Right atrium auricular region (tissue), 2 donors: ENCODE measurements at regions not wholly inside any gene's neighbourhood (a gene's known extent, or its start where the extent isn't known, plus 50 kb on each side); places are given as distances from the start of the nearest gene placed in this dataset.

Experiments used
- DNase-seq: peaks from one replicate; pipeline ENCODE4 v3.0.0-alpha.2; 2019; ENCODE audit warnings: low spot score
- H3K27ac ChIP-seq, 2 donors: fragments of 200-600 bp; sonication (generic); 1 replicate in 1 of 2; 2 replicates in 1 of 2; pipeline ENCODE4 v1.5.1; 2016 to 2019
- H3K27me3 ChIP-seq, 2 donors: fragments of 200-600 bp; sonication (generic); one replicate each; pipeline versions ENCODE4 v1.5.1 to v1.6.0; 2017 to 2019
- H3K36me3 ChIP-seq: fragments of 200-600 bp; sonication (generic); one replicate; pipeline ENCODE4 v1.5.1; 2016
- H3K4me1 ChIP-seq, 2 donors: fragments of 200-600 bp; sonication (generic); one replicate each; pipeline versions ENCODE4 v1.5.1 to v1.6.0; 2017 to 2019
- H3K4me3 ChIP-seq, 2 donors: fragments of 200-600 bp; sonication (generic); 1 replicate in 1 of 2; 2 replicates in 1 of 2; pipeline ENCODE4 v1.5.1; 2017 to 2019; ENCODE audit warnings: mild to moderate bottlenecking in 1 of 2, moderate library complexity in 1 of 2
- H3K9me3 ChIP-seq, 2 donors: fragments of 200-600 bp; sonication (generic); one replicate each; pipeline ENCODE4 v1.5.1; 2019
- TF ChIP-seq, protein P1 (sequence below), 2 donors: fragments of 200-600 bp; sonication (generic); IDR thresholded peaks; one replicate each; pipeline ENCODE4 v1.5.1; 2019; ENCODE audit warnings: antibody characterized with exemption in 2 of 2

DNA sequence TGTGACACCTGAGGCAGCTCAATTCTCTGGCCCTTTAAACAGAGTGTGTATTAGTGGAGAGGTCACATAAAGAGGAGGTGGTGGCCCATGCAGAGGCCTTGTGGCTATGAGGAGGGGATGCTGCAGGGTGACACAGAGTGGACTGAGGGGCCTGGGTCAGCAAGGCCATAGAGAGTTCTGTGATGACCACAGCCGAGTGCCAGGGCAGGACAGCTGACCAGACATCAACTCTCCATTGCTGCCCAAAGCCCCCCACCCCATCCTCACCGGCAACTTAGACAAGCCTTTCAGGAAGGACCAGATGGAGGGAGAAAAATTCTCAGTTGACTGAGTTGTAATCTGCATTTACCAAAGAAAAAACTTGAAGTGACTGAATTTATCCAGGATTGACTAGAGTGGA, 378.1 kb downstream of the RPS24 start:
- H3K4me3 ChIP-seq, result no peak overlapping the region
- no peak for DNase-seq
- H3K27me3 ChIP-seq, result no peaks in the 10 kb centered on the region
- TF ChIP-seq, protein P1, sequence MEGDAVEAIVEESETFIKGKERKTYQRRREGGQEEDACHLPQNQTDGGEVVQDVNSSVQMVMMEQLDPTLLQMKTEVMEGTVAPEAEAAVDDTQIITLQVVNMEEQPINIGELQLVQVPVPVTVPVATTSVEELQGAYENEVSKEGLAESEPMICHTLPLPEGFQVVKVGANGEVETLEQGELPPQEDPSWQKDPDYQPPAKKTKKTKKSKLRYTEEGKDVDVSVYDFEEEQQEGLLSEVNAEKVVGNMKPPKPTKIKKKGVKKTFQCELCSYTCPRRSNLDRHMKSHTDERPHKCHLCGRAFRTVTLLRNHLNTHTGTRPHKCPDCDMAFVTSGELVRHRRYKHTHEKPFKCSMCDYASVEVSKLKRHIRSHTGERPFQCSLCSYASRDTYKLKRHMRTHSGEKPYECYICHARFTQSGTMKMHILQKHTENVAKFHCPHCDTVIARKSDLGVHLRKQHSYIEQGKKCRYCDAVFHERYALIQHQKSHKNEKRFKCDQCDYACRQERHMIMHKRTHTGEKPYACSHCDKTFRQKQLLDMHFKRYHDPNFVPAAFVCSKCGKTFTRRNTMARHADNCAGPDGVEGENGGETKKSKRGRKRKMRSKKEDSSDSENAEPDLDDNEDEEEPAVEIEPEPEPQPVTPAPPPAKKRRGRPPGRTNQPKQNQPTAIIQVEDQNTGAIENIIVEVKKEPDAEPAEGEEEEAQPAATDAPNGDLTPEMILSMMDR (IDR thresholded peaks at IDR 0.05), result no peak
- no peak overlapping the region for H3K27ac ChIP-seq
- H3K4me1 ChIP-seq, result peaks cover 0 to 35% of the 10 kb centered on the region in 2 donors
- H3K36me3 ChIP-seq, result no peaks in the 10 kb centered on the region
- H3K9me3 ChIP-seq, result no peaks in the 10 kb centered on the region

DNA sequence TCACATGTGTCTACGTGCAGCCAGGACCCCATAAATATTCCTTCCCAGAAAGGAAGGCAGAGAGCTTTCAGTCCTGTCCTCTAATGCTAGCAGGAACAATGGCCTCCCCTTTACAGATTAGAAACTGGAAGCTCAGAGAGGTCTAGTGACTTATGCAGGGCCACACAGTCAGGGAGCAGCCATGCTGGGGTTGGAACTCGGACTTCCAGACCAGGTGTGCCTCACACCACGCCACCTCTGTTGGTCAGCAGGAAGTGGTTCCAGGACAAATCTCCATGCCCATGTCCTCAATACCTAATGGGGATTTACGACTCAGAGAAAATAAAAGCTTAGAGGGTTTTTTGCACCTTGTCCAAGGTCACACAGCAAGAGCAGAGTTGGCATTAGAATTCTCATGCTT, 378.9 kb downstream of the RPS24 start:
- no peak overlapping the region for H3K27ac ChIP-seq
- no peak for DNase-seq
- H3K9me3 ChIP-seq, result no peaks in the 10 kb centered on the region
- H3K4me1 ChIP-seq, result peaks cover 0 to 26% of the 10 kb centered on the region in 2 donors
- TF ChIP-seq, protein P1 (IDR thresholded peaks at IDR 0.05), result no peak
- no peaks in the 10 kb centered on the region for H3K36me3 ChIP-seq
- no peak overlapping the region for H3K4me3 ChIP-seq
- H3K27me3 ChIP-seq, result no peaks in the 10 kb centered on the region

DNA sequence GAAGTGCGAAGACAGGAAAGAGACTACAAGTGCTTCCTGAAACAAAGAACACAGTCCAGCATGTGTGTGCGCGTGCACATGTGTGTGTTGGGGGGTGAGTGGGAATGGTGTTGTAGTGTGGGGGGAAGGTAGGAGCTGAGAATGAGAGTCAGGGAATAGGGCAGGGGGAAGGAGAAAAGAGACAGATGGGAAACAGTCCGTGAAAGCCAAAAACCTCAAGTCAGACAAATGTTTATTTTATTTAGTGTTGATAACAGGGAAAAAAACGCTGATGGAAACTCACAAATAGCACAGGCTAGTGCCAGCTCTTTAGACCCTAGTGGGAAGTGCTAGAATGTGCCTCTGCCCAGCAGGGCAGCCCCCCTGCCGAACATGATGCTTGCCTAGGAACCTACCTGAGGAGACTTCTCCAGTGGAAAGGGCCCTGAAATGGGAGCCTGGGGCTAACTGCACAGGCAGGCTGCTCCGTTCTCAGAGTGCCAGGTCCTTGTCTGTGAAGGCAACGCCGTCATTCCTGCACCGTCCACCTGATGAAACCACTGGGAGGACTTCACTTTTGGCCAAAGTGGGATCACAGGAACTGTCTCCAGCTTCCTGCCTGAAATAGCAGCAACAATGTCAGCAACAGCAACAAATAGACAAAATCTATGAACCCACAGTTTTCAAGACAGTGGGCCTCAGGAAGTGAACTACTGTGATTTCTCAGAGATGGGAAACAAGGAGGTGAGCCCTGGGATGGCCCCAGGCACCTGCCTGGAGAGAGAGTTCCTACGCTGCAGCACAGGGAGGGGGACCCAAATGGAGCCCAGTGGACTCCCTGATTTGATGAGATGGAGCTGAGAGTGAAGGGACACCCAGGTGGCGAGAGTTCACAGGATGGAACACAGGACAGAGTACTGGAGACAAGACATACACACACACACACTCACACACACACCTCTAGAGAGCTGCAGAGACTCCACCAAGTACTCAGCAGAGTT, 379.7 kb downstream of the RPS24 start:
- TF ChIP-seq, protein P1 (IDR thresholded peaks at IDR 0.05), result no peak
- Histone ChIP-seq H3K36me3 (no peaks in the 10 kb centered on the region), H3K9me3 (no peaks in the 10 kb centered on the region)

DNA sequence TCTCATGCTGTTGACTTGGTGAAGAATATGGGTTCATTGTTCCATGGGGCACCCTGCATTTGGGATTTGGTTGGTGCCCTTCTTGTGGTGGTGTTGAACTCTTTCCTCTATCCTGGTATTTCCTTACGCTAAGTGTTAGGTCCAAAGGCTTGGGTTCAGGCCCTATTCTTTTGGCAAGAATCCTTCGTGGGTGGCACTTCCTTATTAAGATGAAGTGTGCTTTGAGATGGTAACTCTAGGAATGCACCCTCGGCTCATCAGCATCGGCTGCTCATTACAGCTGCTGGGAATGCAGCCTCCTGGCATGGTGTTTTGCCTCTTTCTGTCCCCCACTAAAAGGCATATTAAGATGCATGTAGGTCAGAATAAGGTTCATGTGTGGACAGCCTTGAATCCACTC, 380.7 kb downstream of the RPS24 start:
- H3K4me3 ChIP-seq, result no peak overlapping the region
- no peaks in the 10 kb centered on the region for H3K27me3 ChIP-seq
- no peaks in the 10 kb centered on the region for H3K9me3 ChIP-seq
- TF ChIP-seq, protein P1 (IDR thresholded peaks at IDR 0.05), result no peak
- peak; percentile 42 for DNase-seq
- H3K4me1 ChIP-seq, result peaks cover 0 to 8% of the 10 kb centered on the region in 2 donors
- H3K27ac ChIP-seq, result no peak overlapping the region
- H3K36me3 ChIP-seq, result no peaks in the 10 kb centered on the region

More for the DNA sequence above, 379.7 kb downstream of the RPS24 start:
- Histone ChIP-seq H3K27me3 (no peaks in the 10 kb centered on the region), H3K27ac (no peak overlapping the region), H3K4me3 (no peak overlapping the region), H3K4me1 (peaks cover 0 to 18% of the 10 kb centered on the region in 2 donors)
- no peak for DNase-seq

DNA sequence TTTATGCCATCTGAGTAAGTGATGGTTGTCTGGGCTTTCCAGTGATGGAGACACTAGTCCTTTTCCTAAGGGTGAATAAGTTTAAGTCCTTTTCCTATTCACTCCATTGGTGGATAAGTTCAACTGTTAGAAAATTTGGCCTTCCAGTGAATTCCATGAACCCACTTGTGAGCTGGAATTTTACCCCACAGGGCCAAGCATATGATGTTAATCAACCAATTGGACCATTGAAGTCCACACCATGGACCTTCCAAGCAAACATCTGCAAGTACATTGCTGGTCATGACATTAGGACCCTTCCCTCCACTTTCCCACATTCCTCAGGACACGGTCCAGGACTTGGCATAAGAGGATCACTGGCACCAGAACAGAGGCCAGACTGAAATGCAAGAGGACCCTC, 381.4 kb downstream of the RPS24 start:
- peak; percentile 9 for DNase-seq
- no peaks in the 10 kb centered on the region for H3K36me3 ChIP-seq
- H3K27ac ChIP-seq, result no peak overlapping the region
- H3K4me1 ChIP-seq, result peaks cover 0 to 6% of the 10 kb centered on the region in 2 donors
- H3K9me3 ChIP-seq, result no peaks in the 10 kb centered on the region
- no peaks in the 10 kb centered on the region for H3K27me3 ChIP-seq
- TF ChIP-seq, protein P1 (IDR thresholded peaks at IDR 0.05), result no peak
- H3K4me3 ChIP-seq, result no peak overlapping the region
